Suppressor macrophage (primary cell): ENCODE measurements at regions not wholly inside any gene's neighbourhood (a gene's known extent, or its start where the extent isn't known, plus 50 kb on each side); places are given as distances from the start of the nearest gene placed in this dataset.

Experiments
- DNase-seq, 4 experiments: peaks; one replicate each; pipeline ENCODE4 v3.0.0-alpha.2; 2020 to 2022

DNA sequence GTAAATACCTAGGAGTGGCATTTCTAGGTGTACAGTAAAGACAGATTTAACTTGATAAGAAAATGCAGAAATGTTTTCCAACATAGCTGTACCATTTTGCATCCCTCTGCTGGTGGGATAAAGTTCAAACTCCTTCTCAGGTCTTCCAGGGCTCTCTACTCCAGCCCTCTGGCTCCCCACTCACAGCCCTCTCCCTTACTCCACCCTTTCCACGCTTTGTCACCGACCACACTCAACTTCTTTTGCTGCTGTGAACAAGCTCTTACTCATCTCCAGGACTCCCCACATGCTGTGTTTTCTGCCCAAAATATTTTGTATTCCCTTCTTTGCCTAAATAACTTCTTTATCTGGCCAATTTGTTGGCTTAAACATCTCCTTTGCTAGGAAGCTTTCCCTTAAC is 90.6 kb upstream of the OSMR start:
- no peak for DNase-seq

DNA sequence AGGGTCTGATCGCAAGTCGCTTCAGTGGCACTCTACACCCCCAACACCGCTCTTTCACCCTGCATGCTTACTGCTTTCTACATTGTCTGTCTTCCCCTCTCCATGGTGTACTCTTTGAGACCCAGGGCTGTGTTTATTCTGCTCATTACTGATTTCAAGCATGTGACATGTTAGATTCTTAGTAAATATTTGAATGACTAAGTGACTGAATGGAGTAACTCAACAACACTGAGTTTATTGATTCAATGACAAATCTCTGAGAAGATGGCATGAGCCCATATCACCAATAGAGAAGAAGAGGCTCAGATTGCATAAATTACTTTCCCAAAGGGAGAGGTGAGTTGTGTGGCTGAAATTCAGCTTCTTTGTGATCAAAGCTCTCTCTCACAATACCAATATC is 89.7 kb upstream of the OSMR start:
- DNase-seq, result no peak

DNA sequence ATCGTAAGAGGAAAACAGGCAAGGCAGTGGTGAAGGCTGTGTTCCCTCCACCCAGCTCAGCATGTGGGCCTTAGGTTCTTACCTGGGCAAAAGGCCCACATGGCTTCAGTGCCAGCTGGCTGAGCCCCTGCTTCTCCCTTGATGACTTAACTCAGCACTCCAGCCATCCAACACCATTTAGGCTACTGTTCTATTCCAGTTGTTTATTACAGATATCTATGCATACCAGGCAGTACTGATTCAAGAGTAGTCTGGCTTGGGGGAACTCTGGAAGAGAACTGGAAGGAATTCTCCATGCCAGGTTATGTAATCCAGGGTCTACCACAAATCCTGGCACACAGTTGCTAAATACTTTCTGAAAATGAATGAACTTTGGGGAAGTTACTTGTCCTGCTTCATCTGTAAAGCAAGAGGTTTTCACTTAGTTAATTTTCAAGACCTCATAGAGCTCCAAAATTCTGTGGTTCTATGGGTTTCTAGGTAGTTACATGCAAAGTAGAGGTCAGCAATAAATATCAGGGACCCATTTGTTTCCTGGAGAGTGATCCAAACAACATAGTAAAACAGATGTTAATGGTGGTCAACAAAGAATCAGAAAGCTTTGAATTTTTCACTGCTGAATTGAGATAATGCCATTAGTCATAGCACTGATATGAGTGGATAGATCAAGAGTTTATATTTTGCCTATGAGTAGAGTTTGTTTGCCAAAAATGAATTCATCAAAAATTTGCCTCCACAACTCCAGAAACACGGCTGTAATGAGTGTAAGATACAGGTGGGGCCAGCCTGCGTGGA is 88.2 kb upstream of the OSMR start:
- no peak for DNase-seq

DNA sequence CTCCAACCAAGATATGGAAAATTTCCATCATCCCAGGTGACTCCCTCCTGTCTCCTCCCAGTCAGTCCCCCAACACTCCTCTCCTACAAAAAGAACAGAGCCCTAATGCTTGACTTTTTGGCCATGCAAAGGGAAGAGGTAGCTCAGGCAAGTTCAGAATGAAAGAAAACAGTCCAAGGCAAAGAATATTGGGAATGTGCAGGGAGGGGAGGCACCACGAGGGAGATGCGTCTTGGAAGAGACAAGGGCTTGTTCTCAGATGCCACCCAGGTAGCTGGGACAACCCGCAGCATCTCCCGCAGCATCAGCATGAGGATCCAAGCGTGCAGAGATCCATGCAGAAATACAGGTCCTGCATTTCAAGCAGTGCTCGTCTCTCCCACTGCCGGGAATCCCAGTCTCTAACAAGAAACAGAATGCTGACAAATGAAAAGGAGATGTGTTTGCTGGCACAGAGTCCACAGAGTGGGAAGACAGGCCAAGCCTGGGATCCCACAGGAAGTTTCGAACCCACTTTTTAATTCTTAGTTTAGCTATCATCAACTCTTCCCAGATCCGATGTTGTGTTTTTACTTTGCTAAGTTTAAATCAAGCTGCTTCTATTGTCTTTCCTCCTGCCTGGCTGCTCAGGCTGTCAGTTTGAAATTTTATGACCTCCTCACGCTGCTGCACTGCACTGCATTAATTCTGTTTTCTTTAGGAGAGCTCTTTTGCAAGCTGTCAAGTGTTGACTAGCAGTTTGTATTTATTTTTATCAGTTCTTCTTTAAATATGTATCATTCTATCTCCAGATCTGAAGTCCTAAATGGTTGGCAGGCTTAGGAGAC is 86.8 kb upstream of the OSMR start:
- no peak for DNase-seq

DNA sequence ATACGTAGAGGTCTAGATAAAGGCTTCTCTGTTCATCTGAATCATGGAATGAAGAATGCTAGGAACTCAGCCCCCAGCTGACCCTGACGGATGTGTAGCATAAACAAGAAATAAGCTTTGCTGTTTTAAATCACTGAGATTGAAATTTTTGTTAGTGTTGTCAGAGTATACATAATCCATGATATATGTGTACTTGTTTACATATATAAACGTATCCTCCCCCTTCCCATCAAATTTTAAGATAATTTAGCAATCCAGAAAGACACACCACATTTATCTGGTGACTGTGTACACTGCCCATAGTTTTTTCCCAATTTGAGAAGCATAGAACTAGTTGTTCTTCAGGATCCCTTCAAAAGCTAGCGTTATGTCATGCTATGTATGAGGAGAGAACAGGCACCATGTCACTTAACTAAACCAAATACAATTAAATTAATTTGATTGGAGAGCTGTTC is 80.8 kb upstream of the OSMR start:
- DNase-seq, result no peak

DNA sequence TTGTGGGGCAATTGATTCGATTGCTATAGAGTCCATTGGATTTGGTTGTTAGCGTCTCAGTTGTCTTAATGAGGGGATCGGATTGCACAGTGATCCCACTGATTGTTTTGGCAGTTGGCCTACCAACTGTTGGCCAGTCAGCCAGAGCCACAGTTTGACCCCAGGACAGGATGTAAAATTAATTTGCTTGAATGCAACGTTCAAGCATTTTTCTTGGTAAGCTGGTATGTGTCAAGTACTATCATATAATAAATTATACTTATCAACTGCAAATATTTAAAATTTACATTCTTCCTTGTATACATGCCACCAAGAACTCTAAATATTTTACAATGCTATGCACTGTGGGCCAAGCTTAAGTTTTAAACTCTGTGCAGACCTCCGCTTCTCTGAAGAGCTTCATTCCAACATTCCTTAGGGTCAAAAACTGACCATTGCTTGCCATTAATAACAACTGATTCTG is 80.4 kb upstream of the OSMR start:
- no peak for DNase-seq

DNA sequence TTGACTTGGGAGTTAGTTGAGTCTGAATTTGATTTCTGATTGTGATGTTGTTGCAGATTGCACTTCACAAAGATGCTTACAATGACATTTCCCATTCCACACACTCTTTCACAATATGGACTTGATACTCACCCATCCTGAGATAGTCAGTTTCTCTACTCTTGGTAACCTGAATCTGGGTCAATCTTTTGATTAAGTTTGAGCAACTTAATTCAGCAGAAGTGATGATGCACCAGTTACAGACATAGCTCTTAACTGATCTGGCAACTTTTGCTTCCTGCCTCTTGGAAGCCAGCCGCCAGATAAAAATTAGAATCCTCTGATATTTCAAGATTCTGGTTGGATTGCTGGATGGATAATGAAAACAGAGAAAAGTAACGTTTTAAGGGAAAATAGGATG is 79.7 kb upstream of the OSMR start:
- no peak for DNase-seq

DNA sequence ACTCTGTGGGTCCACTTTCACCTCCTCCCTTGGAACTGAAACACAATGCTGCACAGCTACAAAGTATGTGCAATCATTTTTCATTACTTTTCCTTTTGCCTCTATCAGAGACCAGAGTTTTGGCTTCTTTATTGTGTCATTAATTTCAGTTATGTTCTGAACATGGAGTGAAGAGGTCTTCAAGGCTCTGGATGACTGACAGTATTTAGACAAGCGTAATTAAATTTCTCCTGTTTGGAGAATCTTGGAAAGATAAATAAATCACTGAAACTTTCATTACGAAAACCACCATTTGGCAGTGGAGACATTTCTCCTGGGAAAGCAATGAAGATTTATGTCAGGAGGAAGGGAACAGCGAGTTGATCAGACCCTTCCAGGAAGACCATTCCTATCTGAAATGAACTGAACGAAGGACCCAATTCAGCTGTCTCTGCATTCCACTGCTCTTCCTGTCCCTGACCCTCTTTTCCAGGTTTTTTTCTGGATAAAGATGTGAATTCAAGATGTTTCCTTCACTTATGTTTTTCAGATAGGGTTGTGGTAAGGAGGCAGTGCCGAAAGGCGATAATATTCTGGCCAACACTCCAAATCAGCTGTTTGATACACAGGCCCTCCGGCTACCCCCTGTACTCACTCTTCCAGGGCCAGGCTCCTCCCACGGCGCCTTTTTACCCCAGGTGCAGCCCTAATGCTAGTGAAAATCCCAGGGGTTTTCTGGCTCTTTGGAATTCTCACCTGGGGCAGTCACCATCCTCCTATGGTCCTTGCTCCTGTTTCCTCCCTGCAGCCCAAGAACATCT is 77.2 kb upstream of the OSMR start:
- DNase-seq, result no peak

DNA sequence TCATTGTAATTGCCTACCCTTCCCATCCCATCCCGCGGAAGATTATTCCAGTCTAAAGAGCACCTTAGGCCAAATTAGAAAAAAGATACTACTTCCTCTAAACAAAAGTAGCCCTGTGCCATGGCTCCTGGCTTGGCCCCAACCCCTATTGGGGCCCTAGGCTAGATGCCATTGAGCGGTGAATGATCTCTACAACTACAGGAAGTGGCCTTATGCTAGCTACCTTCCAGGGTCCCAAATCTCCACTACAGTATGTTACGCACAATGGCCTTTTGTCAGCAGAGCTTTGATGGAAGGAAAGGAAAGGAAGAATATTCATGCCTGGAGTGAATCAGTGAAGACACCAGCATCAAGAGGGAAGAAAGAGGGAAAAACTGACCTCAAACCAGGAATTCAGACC is 73.3 kb upstream of the OSMR start:
- no peak for DNase-seq

DNA sequence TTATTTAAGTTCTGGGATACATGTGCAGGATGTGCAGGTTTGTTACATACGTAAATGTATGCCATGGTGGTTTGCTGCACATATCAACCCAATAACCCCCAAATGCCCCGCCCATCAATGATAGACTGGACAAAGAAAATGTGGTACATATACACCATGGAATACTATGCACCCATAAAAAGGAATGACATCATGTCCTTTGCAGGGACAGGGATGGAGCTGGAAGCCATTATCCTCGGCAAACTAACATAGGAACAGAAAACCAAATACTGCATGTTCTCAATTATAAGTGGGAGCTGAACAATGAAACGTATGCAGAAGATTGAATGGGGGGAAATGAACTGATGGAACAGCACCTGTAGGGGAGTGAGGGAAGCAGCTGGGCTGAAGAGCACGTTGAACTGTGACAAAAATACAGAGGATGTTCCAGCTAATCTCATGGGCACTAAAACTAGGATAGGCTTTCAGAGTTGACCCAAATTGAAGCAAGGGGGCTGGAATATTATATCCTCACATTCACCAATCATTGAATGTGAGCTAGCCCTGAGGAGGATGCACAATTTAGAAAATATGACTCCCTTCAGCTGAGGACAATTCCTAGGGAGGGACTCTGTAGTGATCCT is 70.5 kb upstream of the OSMR start:
- no peak for DNase-seq

DNA sequence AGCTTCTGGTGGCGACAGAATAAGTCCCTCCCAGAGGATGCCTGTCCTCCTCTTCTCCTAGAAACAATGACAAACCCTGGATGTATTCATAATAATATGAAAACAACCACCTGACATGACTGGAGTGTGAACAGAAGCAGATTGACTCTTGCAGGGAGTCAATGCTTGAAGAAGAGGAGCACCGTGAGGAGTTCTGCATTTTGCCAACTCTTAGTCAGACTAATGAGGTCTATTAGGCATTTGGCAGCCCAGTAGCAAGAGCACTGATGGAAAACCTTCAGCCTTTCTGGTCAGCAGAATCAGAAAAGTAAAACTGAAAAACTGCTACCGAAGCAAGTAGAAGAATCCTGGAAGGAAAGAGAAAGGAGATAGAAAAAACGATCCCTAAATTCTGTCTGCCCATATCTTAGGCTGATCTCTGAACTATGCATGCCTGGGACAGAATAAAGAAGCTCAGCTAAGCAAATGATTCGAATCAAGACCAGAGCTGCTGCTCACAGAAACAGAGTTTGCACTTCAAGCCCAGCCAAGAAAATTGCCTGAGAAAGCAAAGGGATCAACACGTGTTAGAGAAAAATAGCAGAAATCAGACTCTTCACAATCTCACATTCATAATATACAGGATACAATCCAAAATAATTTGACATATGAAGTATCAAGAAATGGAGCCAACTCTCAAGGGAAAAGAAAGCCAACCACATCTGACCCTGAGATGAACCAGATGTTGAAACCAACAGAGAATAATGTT is 69.5 kb upstream of the OSMR start:
- no peak for DNase-seq

DNA sequence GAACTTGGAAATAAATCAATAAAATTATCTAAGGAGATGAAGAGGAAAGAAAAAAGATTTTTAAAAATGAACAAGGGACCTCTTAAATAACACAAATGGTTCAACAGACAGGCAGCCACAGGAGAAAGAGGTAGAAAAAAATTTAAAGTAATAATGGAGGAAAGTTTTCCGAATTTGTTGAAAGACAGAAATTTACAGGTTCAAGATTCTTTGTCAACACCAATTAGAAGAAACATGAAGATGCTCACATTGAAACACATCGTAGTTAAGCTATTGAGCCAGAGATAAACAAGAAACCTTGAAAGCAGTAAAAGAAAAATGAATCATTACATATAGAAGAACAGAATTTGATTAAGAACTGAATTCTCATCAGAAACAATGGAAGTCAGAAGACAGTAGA is 68.7 kb upstream of the OSMR start:
- no peak for DNase-seq

DNA sequence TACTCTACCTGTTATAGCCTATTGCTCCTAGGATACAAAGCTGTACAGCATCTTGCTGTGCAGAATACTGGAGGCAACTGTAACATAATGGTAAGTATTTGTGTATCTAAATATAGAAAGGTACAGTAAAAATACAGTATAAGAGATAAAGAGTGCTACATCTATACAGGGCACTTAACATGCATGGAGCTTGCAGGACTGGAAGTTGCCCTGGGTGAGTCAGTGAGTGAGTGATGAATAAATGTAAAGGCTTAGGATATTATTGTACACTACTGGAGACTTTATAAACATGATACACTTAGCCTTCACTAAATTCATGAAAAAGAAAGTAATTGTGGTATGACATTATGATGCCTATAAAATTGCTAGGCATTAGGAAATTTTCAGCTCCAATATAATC is 65.5 kb upstream of the OSMR start:
- DNase-seq, result no peak

DNA sequence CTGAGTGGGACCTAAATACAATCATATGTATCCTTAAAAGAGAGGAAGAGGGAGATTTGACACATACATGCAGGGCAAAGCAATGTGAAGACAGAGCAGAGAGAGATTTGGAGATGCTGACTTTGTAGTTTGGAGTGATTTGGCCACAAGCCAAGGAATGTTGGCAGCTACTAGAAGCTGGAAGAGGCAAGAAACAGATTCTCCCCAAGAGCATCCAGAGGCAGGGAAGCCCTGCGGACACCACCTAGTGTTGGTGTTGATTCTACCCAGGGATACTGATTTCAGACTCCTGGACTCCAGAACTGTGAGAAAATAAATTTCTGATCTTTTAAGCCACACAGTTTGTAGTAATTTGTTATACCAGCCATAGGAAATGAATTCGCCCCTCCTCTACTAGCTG is 64.9 kb upstream of the OSMR start:
- peak in 1 of 4 experiments; percentile 13 for DNase-seq

DNA sequence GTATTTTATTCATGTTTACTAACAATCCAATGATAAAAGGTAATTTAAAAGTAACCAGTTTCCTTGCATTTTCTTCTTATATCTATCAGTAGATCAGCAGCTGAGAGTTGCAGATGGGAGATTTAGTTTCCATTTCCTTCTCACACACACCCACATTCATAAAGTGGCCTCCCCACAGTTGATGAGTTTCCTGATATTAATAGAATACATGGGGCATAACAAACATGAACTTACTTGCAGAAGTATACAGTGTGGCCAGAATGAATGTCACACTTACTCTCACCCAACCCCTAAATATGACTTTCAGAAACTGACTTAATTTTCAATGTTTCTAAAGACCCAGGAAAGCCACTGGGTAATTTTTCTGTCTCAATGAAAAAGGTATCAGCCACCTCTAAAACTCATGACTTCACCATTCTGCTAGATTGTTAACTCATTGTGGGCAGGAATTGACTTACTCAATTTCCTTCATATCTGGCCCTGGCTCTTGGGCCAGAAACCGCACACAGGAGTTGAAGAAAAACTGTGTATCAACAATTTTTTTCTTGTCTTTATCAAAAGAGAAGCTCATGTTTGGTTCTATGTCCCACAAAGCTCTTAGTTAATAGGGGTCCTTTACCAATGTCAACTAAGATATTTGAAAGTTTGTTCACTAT is 63.5 kb upstream of the OSMR start:
- DNase-seq, result no peak

DNA sequence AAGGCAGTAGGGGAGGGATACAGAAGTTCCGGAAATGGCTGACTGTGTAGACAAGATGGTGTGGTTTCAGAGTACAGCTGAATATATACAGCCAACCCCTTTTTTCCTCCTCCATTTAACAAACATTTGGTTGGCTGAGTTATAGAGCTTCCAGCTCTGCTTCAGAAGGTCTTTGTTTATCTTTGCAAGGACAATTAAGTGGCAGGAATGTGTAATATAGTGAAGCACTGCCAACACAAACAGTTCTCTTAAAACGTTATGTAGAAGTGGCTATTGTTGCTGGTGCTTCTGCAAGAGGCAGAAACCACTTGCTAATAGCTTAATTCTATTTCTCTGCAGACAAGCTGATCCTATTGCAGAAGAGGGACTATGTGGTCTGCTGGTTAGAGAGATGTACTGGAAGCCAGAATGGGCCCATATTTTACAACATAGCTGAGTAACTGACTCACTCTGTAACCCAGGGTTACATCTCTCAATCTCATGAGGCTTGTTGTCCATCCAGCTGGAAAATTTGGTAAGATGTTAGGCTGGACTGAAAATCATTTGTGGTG is 62.7 kb upstream of the OSMR start:
- no peak for DNase-seq

DNA sequence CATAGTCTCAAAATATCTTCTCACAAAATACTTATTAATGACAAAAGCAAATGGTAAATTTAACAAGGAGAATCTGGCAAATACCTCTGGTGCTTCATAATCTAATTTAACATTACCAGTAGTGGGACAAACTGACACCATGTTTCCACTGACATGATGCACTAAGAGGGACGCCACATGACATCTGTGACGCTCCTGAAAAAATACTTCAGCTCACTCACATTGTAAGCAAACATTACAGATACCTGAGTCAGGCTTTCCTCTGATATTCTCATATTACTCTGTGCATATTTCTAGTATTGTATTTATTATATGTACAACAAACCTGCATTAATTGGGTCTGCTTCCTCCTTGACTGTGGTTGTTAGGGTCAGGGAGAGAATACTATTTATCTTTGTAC is 56.7 kb upstream of the OSMR start:
- no peak for DNase-seq

DNA sequence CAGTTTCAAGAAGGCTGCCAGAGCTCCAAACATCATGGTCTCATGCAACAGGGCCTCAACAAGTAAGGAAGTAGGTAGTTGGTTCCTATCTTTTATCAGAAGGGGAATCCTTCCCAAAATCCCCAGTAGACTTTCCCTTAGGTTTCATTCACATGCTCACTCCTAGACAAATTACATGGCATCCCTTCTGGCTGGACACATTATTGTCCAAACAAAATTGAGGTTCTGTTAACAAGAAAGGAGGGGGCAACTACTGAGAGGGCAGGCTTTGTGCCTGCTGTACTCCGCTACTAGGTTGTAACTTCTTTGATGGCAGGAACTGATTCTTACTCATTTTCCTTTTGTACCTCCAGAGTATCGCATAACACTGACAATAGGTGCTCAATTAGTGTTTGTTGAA is 56.0 kb upstream of the OSMR start:
- DNase-seq, result no peak

DNA sequence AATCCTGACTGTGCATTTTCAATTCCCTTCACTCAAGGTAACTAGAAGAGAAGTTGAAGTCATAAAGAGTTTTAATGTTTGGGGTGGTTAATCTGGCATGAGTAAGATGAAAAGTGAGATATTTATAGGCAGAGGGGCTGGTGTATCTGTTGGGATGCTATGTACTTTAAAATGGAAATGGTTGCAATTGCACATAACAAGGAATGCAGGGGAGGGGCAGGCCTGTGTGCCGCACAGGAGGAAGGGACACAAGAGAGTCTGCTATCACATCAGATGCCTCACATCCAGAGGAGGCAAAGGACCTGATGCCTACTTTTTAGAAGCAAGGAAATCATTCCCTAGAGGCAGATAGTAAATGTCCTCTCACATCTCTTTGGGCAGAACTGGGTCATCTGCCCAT is 55.5 kb upstream of the OSMR start:
- no peak for DNase-seq

DNA sequence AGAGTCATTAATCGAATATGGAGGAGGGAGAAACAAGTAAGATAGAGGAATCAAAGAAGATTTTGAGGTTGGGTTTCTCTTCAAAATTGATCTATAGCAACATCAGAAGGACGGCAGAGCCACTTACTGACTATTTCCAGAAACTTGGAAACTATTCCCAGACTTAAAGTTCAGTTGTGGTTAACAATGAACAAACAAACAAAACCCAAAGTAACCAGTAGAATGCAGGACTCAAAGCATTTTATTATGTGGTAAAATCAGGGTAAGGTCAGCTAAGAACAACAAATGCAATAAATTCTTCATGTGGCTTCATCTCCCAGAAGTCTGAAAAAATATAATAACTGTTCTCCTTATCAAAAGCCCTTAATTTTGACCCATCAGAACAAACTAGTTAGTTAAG is 54.9 kb upstream of the OSMR start:
- DNase-seq, result no peak

DNA sequence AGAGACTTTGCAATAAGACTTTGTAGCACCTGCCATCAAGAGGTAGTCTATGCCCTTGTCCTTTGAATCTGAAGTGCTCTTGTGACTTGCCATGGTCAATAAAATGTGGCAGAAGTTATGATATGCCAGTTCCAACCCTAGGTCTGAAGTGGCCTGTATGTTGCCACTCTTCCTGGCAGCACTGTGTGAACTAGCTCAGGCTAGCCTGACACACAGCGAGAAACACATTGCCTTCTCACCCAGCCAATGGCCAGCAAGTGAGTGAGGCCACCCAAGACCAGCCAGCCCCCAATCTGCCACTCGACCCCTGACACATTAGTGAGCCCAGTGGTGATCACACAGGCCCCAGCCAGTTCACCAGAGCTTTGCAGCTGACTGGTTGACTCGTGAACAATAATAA is 52.7 kb upstream of the OSMR start:
- no peak for DNase-seq
